GM06990 (cell line): ENCODE measurements at regions not wholly inside any gene's neighbourhood (a gene's known extent, or its start where the extent isn't known, plus 50 kb on each side); places are given as distances from the start of the nearest gene placed in this dataset.

ENCODE experiments used
- DNase-seq: peaks from one replicate; pipeline ENCODE4 v3.0.0-alpha.2; 2011; ENCODE audit not compliant: insufficient read length; ENCODE audit errors: extremely low read depth
- H3K27me3 ChIP-seq: replicated peaks from 2 replicates; pipeline ENCODE4 v1.6.0; 2011; ENCODE audit warnings: low read length; ENCODE audit not compliant: control insufficient read depth, insufficient read depth
- H3K36me3 ChIP-seq: 2 replicates; pipeline ENCODE4 v1.5.1; 2011; ENCODE audit warnings: low read length; ENCODE audit not compliant: control insufficient read depth, insufficient read depth
- H3K4me3 ChIP-seq: replicated peaks from 2 replicates; pipeline ENCODE4 v1.5.1; 2011; ENCODE audit warnings: low read depth, mild to moderate bottlenecking, control low read depth, low read length
- CTCF ChIP-seq: IDR thresholded peaks from 2 replicates; pipeline ENCODE4 v1.5.1; 2011; ENCODE audit warnings: low read length, control low read depth, mild to moderate bottlenecking, inconsistent platforms; ENCODE audit not compliant: insufficient read depth, poor library complexity, severe bottlenecking

- TF ChIP-seq CTCF, result no peak
- H3K36me3 ChIP-seq, result no peaks in the 10 kb centered on the region
- no peaks in the 10 kb centered on the region; the same call in none of the 2 replicates for H3K27me3 ChIP-seq
- DNase-seq, result no peak
- no peak overlapping the region for H3K4me3 ChIP-seq
These were observed 488.1 kb downstream of the COG6 start for GRCh38 chr13:40143559-40143958.

DNA sequence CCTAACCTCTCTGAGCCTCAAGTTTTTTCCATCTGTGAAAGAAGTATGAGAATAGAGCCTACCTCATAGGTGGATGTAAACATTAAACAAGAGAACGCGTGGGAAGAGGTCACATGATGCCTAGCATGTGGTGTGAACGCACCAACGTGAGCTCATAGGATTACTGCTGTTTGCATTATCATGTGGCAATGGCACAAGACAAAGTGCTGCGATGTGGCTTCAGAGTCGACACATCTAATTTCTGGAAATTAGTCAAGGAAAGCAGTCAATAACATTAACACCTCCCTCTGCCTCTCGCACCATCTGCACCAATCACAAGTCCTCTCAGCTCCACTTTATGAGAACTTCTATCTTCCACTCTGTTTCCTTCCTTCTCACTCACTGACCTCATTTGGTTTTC is 489.7 kb downstream of the COG6 start:
- DNase-seq, result no peak
- Histone ChIP-seq H3K36me3 (no peaks in the 10 kb centered on the region), H3K4me3 (no peak overlapping the region), H3K27me3 (no peaks in the 10 kb centered on the region; the same call in none of the 2 replicates)
- TF ChIP-seq CTCF, result no peak

DNA sequence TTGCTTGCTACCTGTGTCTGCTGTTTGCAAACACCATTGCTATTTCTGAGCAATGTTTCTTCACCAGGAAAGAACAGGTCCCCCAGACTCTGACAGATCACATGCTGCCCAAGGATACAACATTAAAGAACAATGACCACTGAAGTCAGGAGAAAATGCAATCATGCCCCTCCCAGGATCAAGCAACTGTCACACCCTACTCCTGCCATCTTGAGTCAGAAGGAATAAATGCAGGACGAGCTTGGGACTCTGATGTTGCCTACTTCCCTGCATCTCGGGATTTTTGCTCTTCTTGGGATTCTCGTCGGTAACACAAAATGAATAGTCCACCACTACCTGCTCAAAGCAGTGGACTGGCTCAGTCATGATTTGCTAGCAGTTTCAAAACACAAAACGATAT is 490.6 kb downstream of the COG6 start:
- H3K36me3 ChIP-seq, result no peaks in the 10 kb centered on the region

DNA sequence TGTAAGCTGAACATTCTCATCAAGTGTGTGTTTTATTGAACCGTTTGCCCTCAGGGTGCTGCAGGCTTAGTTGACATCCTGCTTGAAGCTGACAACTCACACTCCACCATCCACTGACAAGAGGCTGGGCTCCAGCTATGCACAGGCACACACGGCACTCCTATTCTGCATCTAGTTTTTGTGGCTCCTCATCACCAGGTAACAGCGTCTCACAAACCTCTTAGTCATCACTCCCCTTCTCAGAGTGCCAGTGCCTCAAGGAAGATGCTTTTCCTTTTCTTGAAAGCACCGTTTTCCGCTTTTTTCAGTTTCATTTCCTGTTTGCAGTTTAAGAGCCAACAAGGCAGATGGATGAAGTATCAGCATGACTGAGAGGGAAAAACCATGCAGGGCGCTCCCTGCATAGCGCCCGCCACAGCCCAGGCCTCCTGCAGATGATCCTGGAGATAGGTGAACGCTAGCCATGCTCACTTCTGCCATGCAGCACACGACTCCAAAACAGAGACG is 491.2 kb downstream of the COG6 start:
- Histone ChIP-seq H3K4me3 (no peak overlapping the region), H3K36me3 (no peaks in the 10 kb centered on the region), H3K27me3 (no peaks in the 10 kb centered on the region; the same call in none of the 2 replicates)
- no peak for TF ChIP-seq CTCF
- DNase-seq, result no peak

More for the DNA sequence above, 490.6 kb downstream of the COG6 start:
- no peak for TF ChIP-seq CTCF
- Histone ChIP-seq H3K27me3 (no peaks in the 10 kb centered on the region; the same call in none of the 2 replicates), H3K4me3 (no peak overlapping the region)
- no peak for DNase-seq

DNA sequence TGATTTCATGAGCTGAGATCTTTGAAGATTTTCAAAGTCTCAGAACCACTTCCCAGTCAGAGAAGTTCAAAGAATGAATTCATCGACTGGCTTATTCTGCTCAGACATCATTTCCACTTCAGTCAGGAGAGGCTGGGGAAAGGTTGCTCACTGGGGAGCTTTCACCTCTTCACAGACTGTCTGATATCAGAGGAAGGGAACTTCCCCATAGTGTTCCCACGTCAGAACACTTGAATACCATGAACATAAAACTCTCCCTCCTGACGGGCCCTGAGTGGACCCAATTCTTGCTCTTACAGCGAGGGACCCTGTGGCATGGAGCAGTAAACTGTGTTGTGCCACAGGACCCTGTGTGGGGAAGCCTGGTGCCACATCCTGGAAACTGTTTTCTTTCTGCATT is 492.6 kb downstream of the COG6 start:
- no peaks in the 10 kb centered on the region; the same call in none of the 2 replicates for H3K27me3 ChIP-seq
- DNase-seq, result no peak
- H3K4me3 ChIP-seq, result no peak overlapping the region
- no peaks in the 10 kb centered on the region for H3K36me3 ChIP-seq
- no peak for TF ChIP-seq CTCF

- no peaks in the 10 kb centered on the region for H3K27me3 ChIP-seq
- no peak overlapping the region for H3K4me3 ChIP-seq
- TF ChIP-seq CTCF, result no peak
- no peaks in the 10 kb centered on the region for H3K36me3 ChIP-seq
- no peak for DNase-seq
These were observed 493.3 kb downstream of the COG6 start for GRCh38 chr13:40148742-40149141.
